Coronary artery (tissue), 2 donors: ENCODE measurements at regions not wholly inside any gene's neighbourhood (a gene's known extent, or its start where the extent isn't known, plus 50 kb on each side); places are given as distances from the start of the nearest gene placed in this dataset.

ENCODE experiments used
- DNase-seq: peaks from one replicate; pipeline ENCODE4 v3.0.0-alpha.2; 2017; ENCODE audit warnings: low spot score
- H3K27ac ChIP-seq, 2 donors: fragments of 200-600 bp; sonication (generic); one replicate each; pipeline ENCODE4 v1.5.1; 2016 to 2019
- H3K4me3 ChIP-seq: fragments of 200-600 bp; sonication (generic); 2 replicates; pipeline ENCODE4 v1.5.1; 2016; ENCODE audit warnings: mild to moderate bottlenecking, moderate library complexity
- CTCF ChIP-seq: fragments of 200-600 bp; sonication (generic); IDR thresholded peaks from one replicate; pipeline ENCODE4 v1.5.1; 2019; ENCODE audit warnings: antibody characterized with exemption

GRCh38 chr14:86882818-86883217 is 1110.2 kb downstream of the GALC start:
- H3K4me3 ChIP-seq, result no peak overlapping the region
- no peak for DNase-seq
- H3K27ac ChIP-seq, result no peak overlapping the region
- no peak for TF ChIP-seq CTCF

DNA sequence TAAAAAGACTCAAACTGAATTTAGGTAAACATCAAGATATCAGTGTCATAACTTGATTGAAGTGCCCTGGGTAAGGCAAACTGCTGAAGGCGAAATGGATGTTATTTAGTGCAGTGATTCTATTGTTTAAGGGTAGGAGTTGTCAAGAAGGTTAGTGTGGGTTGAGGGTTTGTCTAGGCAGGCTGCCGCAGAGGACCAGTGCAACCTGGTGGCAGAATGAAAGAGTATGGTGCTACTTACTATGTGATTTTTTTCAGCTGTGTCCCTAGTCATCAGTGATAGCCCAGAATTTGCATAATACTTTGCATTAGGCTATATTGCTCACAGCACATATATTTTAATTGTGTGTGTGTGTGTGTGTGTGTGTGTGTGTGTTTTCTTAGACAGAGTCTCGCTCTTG is 1127.0 kb downstream of the GALC start:
- DNase-seq, result no peak
- TF ChIP-seq CTCF, result no peak
- Histone ChIP-seq H3K27ac (no peak overlapping the region), H3K4me3 (no peak overlapping the region)

GRCh38 chr14:86858591-86858990 is 1134.4 kb downstream of the GALC start:
- no peak overlapping the region for H3K4me3 ChIP-seq
- TF ChIP-seq CTCF, result no peak
- no peak overlapping the region for H3K27ac ChIP-seq
- no peak for DNase-seq

GRCh38 chr14:86858031-86858430 is 1135.0 kb downstream of the GALC start:
- no peak for DNase-seq
- Histone ChIP-seq H3K4me3 (no peak overlapping the region), H3K27ac (no peak overlapping the region)
- no peak for TF ChIP-seq CTCF

DNA sequence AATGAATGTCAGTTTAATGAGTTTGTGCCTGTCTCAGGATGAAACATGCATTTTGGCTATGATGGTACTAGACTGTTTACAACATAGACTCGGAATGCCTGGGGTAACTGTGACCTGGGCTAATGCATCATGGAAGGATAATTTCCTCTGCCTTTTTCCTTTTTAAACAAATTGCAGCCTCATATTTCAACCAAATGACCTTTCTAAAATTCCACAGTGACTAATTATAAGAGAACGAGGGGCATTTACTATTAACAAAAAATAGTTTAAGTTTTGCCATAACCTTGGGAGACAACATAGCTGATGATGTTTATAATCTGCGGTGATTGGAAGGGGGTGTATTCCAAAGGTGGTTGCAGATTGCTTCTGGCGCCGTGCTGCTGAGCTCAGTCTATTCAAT is 1140.5 kb downstream of the GALC start:
- TF ChIP-seq CTCF, result no peak
- no peak overlapping the region for H3K27ac ChIP-seq
- no peak for DNase-seq
- no peak overlapping the region for H3K4me3 ChIP-seq

GRCh38 chr14:86847140-86847539 is 1145.8 kb downstream of the GALC start:
- no peak for DNase-seq
- no peak for TF ChIP-seq CTCF
- no peak overlapping the region for H3K27ac ChIP-seq
- no peak overlapping the region for H3K4me3 ChIP-seq

- TF ChIP-seq CTCF, result no peak
- Histone ChIP-seq H3K27ac (no peak overlapping the region), H3K4me3 (no peak overlapping the region)
- no peak for DNase-seq
Measured at GRCh38 chr14:86838363-86838762, 1154.6 kb downstream of the GALC start.
